ENCODE measurements at regions not wholly inside any gene's neighbourhood (a gene's known extent, or its start where the extent isn't known, plus 50 kb on each side); places are given as distances from the start of the nearest gene placed in this dataset.
"Not testable (repeated sequence)": the region's sequence is repeated elsewhere in the genome, so short reads cannot be mapped to it uniquely, and the experiment has no call there.

GRCh38 chr13:110047496-110047895 lies 259.5 kb downstream of the COL4A1 start:
- H3K27ac ChIP-seq (ENCODE audit: low read depth, low read length): no peak overlapping the region
- WGBS, 3 donors: 10 to 22% (median 10%) methylated on average over 7 of the region's 7 CpGs

GRCh38 chr13:110046811-110047210 lies 260.1 kb downstream of the COL4A1 start:
- 60 to 88% (median 61%) methylated on average over 4 of the region's 4 CpGs for WGBS, 3 donors
- H3K27ac ChIP-seq (ENCODE audit: low read depth, low read length): no peak overlapping the region

GRCh38 chr13:110045919-110046318 lies 259.5 kb upstream of the IRS2 start:
- WGBS, 3 donors: 74 to 81% (median 80%) methylated on average over 5 of the region's 5 CpGs
- H3K27ac ChIP-seq (ENCODE audit: low read depth, low read length): no peak overlapping the region

GRCh38 chr13:110045202-110045601 lies 258.8 kb upstream of the IRS2 start:
- WGBS, 3 donors: 92 to 96% (median 92%) methylated on average over 10 of the region's 10 CpGs
- H3K27ac ChIP-seq (ENCODE audit: low read depth, low read length): no peak overlapping the region

GRCh38 chr13:110044551-110045111 lies 258.2 kb upstream of the IRS2 start:
- no peak overlapping the region for H3K27ac ChIP-seq (ENCODE audit: low read depth, low read length)
- WGBS, 3 donors: 33 to 50% (median 44%) methylated on average over 15 of the region's 15 CpGs

GRCh38 chr13:110042253-110042950 lies 256.0 kb upstream of the IRS2 start:
- H3K27ac ChIP-seq (ENCODE audit: low read depth, low read length): no peak overlapping the region
- 73 to 79% (median 76%) methylated on average over 14 of the region's 14 CpGs for WGBS, 3 donors

GRCh38 chr13:110041638-110042037 lies 255.3 kb upstream of the IRS2 start:
- H3K27ac ChIP-seq (ENCODE audit: low read depth, low read length): not testable (repeated sequence)
- 86 to 93% (median 89%) methylated on average over 2 to 4 of the region's 4 CpGs for WGBS, 3 donors

- WGBS, 3 donors: 73 to 87% (median 83%) methylated on average over 2 of the region's 2 CpGs
- no peak overlapping the region for H3K27ac ChIP-seq (ENCODE audit: low read depth, low read length)
Measured at GRCh38 chr13:110037925-110038573, 251.7 kb upstream of the IRS2 start.

GRCh38 chr13:110036060-110036459 lies 249.7 kb upstream of the IRS2 start:
- 70 to 93% (median 93%) methylated on average over 3 of the region's 3 CpGs for WGBS, 3 donors
- H3K27ac ChIP-seq (ENCODE audit: low read depth, low read length): no peak overlapping the region

- 62 to 77% (median 67%) methylated on average over 4 of the region's 4 CpGs for WGBS, 3 donors
- H3K27ac ChIP-seq (ENCODE audit: low read depth, low read length): no peak overlapping the region
Measured at GRCh38 chr13:110034031-110034549, 247.7 kb upstream of the IRS2 start.

GRCh38 chr13:110032969-110033368 lies 246.6 kb upstream of the IRS2 start:
- 60 to 70% (median 67%) methylated on average over 5 of the region's 5 CpGs for WGBS, 3 donors
- H3K27ac ChIP-seq (ENCODE audit: low read depth, low read length): no peak overlapping the region

- no peak overlapping the region for H3K27ac ChIP-seq (ENCODE audit: low read depth, low read length)
- 60 to 79% (median 70%) methylated on average over 7 of the region's 7 CpGs for WGBS, 3 donors
Measured at GRCh38 chr13:110030394-110030928, 244.1 kb upstream of the IRS2 start.

GRCh38 chr13:110028838-110029621 lies 242.6 kb upstream of the IRS2 start:
- H3K27ac ChIP-seq (ENCODE audit: low read depth, low read length): no peak overlapping the region
- WGBS, 3 donors: 79 to 88% (median 84%) methylated on average over 7 of the region's 7 CpGs

- WGBS, 3 donors: 68 to 77% (median 69%) methylated on average over 4 of the region's 4 CpGs
- no peak overlapping the region for H3K27ac ChIP-seq (ENCODE audit: low read depth, low read length)
Measured at GRCh38 chr13:110028311-110028710, 241.9 kb upstream of the IRS2 start.

- 72 to 80% (median 76%) methylated on average over 8 of the region's 8 CpGs for WGBS, 3 donors
- H3K27ac ChIP-seq (ENCODE audit: low read depth, low read length): no peak overlapping the region
Measured at GRCh38 chr13:110027470-110028240, 241.3 kb upstream of the IRS2 start.

GRCh38 chr13:110024645-110024980 lies 238.2 kb upstream of the IRS2 start:
- WGBS, 3 donors: 0% methylated on average over 1 of the region's 1 CpG
- no peak overlapping the region for H3K27ac ChIP-seq (ENCODE audit: low read depth, low read length)

GRCh38 chr13:110023729-110024644 lies 237.6 kb upstream of the IRS2 start:
- 47 to 62% (median 47%) methylated on average over 14 of the region's 14 CpGs for WGBS, 3 donors
- H3K27ac ChIP-seq (ENCODE audit: low read depth, low read length): no peak overlapping the region

All from adipose tissue (tissue), 3 donors.